ENCODE measurements at regions not wholly inside any gene's neighbourhood (a gene's known extent, or its start where the extent isn't known, plus 50 kb on each side); places are given as distances from the start of the nearest gene placed in this dataset.

DNA sequence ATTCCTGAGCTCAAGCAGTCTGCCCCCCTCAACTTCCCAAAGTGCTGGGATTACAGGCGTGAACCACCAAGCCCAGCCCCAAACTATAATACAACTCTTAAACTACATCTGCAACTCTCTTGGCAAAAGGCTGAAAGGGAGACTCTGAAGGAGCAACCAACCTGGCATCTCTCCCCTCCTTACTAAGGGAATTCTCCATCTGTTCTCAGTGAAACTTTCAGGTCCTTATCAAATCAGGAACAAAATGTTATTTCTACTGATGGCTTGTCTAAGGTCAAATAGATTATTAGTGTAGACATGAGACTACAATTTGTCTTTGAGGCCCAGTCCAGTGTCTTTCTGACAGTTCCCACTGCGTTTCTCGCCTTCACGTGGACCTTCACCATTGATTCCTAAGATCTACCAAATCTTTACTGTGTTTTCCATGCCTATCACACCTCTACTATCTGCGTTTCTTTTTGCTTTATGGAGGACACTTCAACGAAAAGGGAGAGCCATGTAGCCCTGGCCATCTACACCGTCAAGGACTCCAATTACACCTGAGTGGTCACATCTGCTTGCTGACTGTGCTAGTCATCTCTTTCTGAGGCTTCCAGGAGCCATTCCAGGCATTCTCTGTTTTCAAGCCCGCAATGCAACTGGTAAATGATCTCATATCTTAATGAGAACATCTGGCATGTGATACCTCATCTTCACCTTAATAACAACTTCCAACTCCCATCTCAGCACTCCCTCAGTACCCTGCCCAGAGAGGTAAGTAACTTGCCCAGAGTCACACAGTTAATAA lies 405.7 kb upstream of the CITED2 start:
- no peak for DNase-seq

- DNase-seq = no peak
These were observed 404.2 kb upstream of the CITED2 start for GRCh38 chr6:139778688-139779087.

DNA sequence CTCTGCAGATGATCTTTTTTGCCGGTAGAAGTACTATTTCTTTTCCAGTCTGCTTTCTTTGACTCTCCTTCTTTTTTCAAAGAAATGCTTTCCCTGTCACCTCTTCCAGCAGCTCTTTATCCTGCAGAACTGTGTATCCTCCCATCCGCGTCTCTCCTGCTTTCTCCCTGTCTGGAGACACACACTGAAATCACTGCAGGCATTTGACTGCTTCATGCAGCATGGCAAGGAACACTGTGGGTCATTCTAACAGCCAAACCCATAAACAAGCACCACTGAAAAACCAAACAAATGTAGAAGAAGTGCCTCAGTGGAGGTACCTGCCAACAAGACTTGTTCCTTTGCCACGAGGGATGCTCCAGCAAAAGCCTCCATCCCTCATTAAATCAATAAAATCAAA lies 403.7 kb upstream of the CITED2 start:
- no peak for DNase-seq

GRCh38 chr6:139777202-139777970 lies 402.9 kb upstream of the CITED2 start:
- no peak for DNase-seq

GRCh38 chr6:139776041-139776440 lies 401.6 kb upstream of the CITED2 start:
- no peak for DNase-seq

DNA sequence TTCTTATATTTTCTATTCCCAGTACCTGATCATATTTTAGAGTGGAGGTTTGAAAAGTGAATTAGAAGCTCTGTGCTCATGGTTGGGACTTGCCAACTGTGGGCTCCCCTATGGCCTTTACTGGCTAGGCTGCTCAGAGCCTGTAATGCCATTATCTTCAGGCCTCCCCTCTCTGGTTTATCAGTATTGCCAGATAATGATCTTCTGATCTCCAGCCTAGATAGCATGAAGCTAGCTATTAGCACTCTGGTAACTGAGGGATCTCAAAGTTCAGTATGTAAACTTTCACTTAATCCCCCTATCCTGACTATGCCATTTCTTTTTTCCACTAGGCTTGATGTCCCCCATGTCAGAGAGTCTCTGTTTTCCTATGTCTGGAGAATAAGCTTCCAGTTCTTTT lies 393.7 kb upstream of the CITED2 start:
- no peak for DNase-seq

GRCh38 chr6:139766796-139767195 lies 392.3 kb upstream of the CITED2 start:
- DNase-seq = no peak

DNA sequence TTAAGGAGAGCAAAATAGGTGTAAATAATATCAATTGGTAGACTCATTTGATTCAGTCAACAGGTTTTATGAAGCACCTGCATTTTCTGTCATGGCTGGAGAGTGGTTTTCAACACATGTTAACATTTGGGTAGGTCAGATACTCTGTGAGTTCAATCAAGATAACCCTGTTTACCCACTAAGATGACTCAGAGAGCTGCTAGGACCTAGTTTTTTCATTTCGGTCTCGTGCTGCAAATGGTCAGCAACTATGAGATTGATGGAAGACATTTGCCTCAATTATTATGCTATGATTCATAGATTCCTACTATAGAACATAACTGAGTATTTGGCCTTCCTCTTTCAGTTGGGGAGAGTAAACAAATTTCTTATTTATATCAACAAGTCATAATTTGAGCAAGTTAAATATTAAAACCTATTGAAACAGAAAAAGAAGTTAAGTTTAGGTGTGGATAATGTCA lies 391.4 kb upstream of the CITED2 start:
- no peak for DNase-seq

GRCh38 chr6:139764498-139764986 lies 390.1 kb upstream of the CITED2 start:
- DNase-seq = no peak

DNA sequence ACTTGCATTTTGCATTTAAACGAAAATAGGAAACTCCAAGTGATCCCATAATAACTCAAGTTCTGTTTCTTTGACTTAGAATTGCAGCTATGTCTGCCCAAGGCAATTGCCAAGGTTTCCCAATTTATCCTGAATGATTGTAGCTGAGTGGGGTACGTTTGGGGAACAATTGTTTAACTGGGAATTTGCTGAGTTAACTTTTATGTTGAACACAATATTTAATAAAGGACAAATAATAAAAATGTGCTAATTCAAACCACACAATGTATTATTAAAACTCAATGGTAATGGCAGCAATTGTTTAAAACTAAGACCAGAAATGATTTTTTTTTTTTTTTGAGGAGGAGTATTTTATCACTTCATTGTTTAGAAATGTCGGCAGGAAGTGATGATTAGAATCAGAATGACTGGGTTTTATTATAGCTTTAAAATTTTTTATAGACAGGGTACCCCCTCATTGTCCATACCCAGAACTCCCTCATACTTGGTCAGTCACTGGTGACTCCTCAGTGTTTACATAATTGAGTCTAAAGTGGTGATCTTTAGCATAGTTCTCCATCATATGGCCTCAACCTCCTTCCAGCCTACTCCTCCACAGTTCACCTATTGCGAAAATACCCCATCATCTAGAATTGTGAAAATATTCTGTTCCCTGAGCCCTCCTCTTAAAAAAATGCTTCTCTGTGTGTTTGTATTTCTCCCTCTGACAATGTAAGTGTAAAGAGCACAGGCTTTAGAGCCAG lies 389.2 kb upstream of the CITED2 start:
- DNase-seq = no peak

DNA sequence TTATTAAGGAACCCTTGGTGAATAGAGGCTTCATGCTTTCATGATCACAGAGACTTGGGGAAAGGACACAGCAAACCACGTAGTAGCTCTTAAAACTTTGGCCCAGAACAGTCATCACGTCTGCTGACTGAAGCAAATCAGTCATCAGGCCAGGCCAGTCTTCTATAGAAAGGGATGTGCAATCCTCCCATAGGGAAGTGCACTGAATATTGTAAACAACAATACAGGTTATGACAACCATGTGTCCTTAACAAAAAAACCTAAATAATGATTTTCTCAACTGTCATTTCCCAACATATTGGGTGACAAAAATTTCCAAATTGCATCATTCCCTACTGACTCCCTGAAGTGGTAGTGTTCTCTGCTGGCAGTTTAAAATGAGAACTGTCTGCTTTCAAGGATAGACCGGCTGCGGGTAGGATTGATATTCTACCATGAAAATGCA lies 388.2 kb upstream of the CITED2 start:
- DNase-seq = no peak

GRCh38 chr6:139760128-139760527 lies 385.7 kb upstream of the CITED2 start:
- DNase-seq = no peak

GRCh38 chr6:139759086-139759485 lies 384.6 kb upstream of the CITED2 start:
- DNase-seq = no peak

- DNase-seq = no peak
These were observed 383.8 kb upstream of the CITED2 start for GRCh38 chr6:139758209-139758611.

DNA sequence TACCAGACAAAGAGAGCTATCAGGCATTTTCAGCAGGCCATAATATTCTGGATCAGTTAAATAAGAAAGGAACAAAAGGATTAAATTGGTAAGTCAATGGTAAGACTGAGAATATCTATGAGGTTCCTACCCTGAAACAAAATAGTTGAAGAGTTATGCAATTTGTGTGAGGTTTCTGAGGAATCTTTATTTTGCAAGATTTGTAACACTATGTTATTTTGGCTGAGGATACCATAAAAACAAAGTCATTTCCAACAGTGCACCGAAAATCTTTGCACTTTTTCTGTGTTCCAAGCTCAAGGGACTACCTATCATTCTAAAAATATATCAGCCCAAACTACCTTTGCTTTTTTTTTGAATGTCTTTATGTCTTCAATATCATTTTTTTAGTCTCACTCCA lies 383.3 kb upstream of the CITED2 start:
- DNase-seq = no peak

DNA sequence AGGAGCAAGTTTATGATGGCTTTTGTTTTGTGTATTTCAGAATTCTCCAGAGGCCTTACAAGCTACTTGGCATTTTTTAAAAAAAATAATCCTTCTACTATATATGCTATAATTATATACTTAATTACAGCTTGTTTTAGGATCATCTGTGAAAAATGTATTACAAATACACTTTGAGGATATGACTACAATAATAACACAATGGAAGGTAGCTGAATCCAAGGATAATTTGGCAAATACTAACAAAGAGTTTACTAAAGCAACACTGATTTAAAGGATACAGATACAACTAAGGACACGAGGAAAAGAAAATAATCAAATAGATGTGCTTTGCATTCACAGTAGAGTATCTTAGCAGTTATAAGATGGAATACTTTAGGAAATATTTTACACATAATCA lies 381.9 kb upstream of the CITED2 start:
- DNase-seq = no peak

DNA sequence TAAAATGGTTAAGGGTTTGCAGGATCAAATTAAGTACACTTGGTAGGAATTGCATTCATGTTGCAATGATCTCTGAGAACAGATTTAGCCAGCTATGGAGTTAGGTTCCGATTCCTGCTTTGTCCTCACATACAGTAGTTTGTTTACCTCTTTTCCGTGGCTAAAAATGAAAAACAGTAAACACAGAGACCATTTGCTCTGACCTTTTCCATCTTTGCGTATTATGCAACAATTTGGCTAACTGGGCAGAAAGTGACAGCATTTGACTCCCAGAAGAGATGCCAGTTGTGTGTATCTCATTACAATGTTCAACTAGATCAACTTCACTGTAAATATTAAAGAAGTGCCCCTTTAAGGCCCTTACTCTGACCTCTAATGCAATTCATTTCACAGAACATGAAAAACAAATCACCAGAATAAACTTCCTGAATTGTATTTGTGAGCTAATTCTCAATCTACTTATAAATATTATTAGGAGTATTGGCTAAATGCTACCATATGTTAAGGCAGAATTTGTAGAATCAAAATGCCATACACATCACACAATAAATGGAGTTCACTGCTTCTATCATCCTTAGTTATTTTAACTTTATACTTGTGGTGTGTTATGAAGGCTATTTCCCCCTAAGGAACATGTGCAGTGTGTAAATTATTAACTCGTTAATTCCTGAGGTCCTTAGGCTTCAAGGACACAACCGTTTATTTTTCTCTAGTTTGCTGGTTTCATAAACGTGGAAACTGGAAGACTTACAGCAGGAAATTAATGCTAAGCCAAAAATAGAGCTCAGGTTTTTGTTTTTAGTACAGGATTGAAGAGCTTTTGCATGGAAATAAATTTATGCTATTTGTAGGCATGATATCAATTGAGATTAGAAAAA lies 380.7 kb upstream of the CITED2 start:
- no peak for DNase-seq

GRCh38 chr6:139753198-139753861 lies 378.9 kb upstream of the CITED2 start:
- no peak for DNase-seq

DNA sequence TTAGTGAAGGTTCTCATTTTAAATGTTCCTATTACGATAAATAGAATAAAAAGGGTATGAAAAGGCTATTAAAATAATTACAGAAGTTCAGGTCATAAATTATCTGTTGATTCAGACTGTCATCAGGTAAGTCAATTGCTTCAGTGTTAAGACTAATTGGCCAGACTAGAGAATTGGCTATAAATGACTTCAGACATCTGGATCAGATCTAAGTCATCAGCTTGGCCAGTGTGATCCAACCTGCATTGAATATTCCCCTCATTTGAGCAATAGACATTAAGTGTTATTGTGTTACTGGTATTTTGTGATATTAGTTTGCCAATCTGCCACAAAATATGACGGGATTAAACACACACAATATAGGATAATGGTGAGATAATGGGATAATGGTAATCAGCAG lies 377.6 kb upstream of the CITED2 start:
- DNase-seq = no peak

DNA sequence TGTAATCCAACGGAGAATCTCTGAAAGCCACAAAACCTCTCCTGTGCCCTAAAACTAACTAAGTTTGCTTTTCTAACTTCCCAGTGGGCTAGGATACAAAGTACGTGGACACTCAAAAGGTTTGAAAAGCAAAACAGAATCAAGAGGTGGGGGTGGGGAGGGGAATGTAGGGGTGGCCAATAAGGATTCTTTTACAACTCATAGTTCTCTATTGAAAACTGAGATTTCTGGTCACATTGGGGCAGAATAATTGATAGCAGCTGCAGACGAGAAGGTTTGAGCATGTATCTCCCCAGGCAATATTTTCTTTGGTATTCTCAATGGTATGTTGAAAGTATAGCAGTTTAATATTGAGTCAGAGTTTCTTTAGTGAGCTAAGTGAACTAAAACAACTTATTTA lies 376.7 kb upstream of the CITED2 start:
- no peak for DNase-seq

GRCh38 chr6:139748353-139749146 lies 374.1 kb upstream of the CITED2 start:
- no peak for DNase-seq

Measured in DMS79 (cell line).